HT-29 (cell line): ENCODE measurements at regions not wholly inside any gene's neighbourhood (a gene's known extent, or its start where the extent isn't known, plus 50 kb on each side); places are given as distances from the start of the nearest gene placed in this dataset.
"Not testable (repeated sequence)": the region's sequence is repeated elsewhere in the genome, so short reads cannot be mapped to it uniquely, and the experiment has no call there.

Experiments used
- DNase-seq: peaks from one replicate; pipeline ENCODE4 v3.0.0-alpha.2; 2015; ENCODE audit warnings: low spot score

GRCh38 chr13:90908792-90909191 lies 438.7 kb upstream of the MIR17HG start:
- no peak for DNase-seq

- no peak for DNase-seq
Measured at GRCh38 chr13:90910018-90910639, 437.4 kb upstream of the MIR17HG start.

- no peak for DNase-seq
Measured at GRCh38 chr13:90912247-90912646, 435.2 kb upstream of the MIR17HG start.

GRCh38 chr13:90918536-90918935 lies 429.0 kb upstream of the MIR17HG start:
- no peak for DNase-seq

- DNase-seq: no peak
Measured at GRCh38 chr13:90919153-90919552, 428.3 kb upstream of the MIR17HG start.

GRCh38 chr13:90926459-90926858 lies 421.0 kb upstream of the MIR17HG start:
- no peak for DNase-seq

- no peak for DNase-seq
Measured at GRCh38 chr13:90928109-90928508, 419.4 kb upstream of the MIR17HG start.

- DNase-seq: no peak
Measured at GRCh38 chr13:90933097-90933826, 414.2 kb upstream of the MIR17HG start.

GRCh38 chr13:90934741-90935140 lies 412.7 kb upstream of the MIR17HG start:
- no peak for DNase-seq

- no peak for DNase-seq
Measured at GRCh38 chr13:90938848-90939247, 408.6 kb upstream of the MIR17HG start.

GRCh38 chr13:90943946-90944345 lies 403.5 kb upstream of the MIR17HG start:
- no peak for DNase-seq

GRCh38 chr13:90945146-90945545 lies 402.3 kb upstream of the MIR17HG start:
- DNase-seq: not testable (repeated sequence)

GRCh38 chr13:90946125-90946524 lies 401.4 kb upstream of the MIR17HG start:
- DNase-seq: not testable (repeated sequence)

- no peak for DNase-seq
Measured at GRCh38 chr13:90947976-90948375, 399.5 kb upstream of the MIR17HG start.

GRCh38 chr13:90950160-90950559 lies 397.3 kb upstream of the MIR17HG start:
- no peak for DNase-seq

- no peak for DNase-seq
Measured at GRCh38 chr13:90951663-90952062, 395.8 kb upstream of the MIR17HG start.

GRCh38 chr13:90952326-90952725 lies 395.2 kb upstream of the MIR17HG start:
- DNase-seq: no peak

- no peak for DNase-seq
Measured at GRCh38 chr13:90954605-90955195, 392.8 kb upstream of the MIR17HG start.

GRCh38 chr13:90956031-90956430 lies 391.5 kb upstream of the MIR17HG start:
- no peak for DNase-seq

GRCh38 chr13:90958866-90959265 lies 388.6 kb upstream of the MIR17HG start:
- DNase-seq: no peak

- DNase-seq: peak; percentile 58
Measured at GRCh38 chr13:90968166-90968904, 379.2 kb upstream of the MIR17HG start.

GRCh38 chr13:90974249-90974975 lies 373.1 kb upstream of the MIR17HG start:
- DNase-seq: no peak
